ENCODE measurements at regions not wholly inside any gene's neighbourhood (a gene's known extent, or its start where the extent isn't known, plus 50 kb on each side); places are given as distances from the start of the nearest gene placed in this dataset.

GRCh38 chr2:238985041-238985729, 137.3 kb downstream of the TWIST2 start:
- no peak overlapping the region for H3K4me3 ChIP-seq (ENCODE audit: insufficient read depth, low read length, poor library complexity, severe bottlenecking)
- no peaks in the 10 kb centered on the region for H4K20me1 ChIP-seq (ENCODE audit: low read depth, low read length)
- H3K79me2 ChIP-seq (ENCODE audit: insufficient read depth, low read length), result no peaks in the 10 kb centered on the region
- H3K27me3 ChIP-seq (ENCODE audit: low read length), result no peaks in the 10 kb centered on the region
- no peak overlapping the region for H3K4me2 ChIP-seq (ENCODE audit: low read depth, low read length, poor library complexity, severe bottlenecking)
- H3F3A ChIP-seq (ENCODE audit: insufficient read depth), result no peaks in the 10 kb centered on the region
- TF ChIP-seq EZH2phosphoT487 (conservative IDR thresholded peaks at IDR 0.05; ENCODE audit: low read length) (no peak), CTCF (IDR thresholded peaks at IDR 0.05; ENCODE audit: insufficient read depth, low read length, poor library complexity, severe bottlenecking) (no peak)
- H2AFZ ChIP-seq (ENCODE audit: low read depth, low read length, severe bottlenecking), result no peak overlapping the region
- no peak overlapping the region for H3K27ac ChIP-seq (ENCODE audit: low read depth, low read length)
- no peak overlapping the region for H3K9ac ChIP-seq (ENCODE audit: low read length)
- H3K9me3 ChIP-seq (ENCODE audit: insufficient read depth, low read length), result no peaks in the 10 kb centered on the region
- H3K9me2 ChIP-seq (replicated peaks; ENCODE audit: insufficient read depth, low read length), result no peaks in the 10 kb centered on the region
- H3K36me3 ChIP-seq (ENCODE audit: low read length), result no peaks in the 10 kb centered on the region

GRCh38 chr2:238985931-238986446, 138.1 kb downstream of the TWIST2 start:
- Histone ChIP-seq H3K4me2 (ENCODE audit: low read depth, low read length, poor library complexity, severe bottlenecking) (no peak overlapping the region), H3K4me3 (ENCODE audit: insufficient read depth, low read length, poor library complexity, severe bottlenecking) (no peak overlapping the region), H3K27ac (ENCODE audit: low read depth, low read length) (no peak overlapping the region), H3K9me2 (replicated peaks; ENCODE audit: insufficient read depth, low read length) (no peaks in the 10 kb centered on the region), H3K27me3 (ENCODE audit: low read length) (no peaks in the 10 kb centered on the region), H4K20me1 (ENCODE audit: low read depth, low read length) (no peaks in the 10 kb centered on the region), H3F3A (ENCODE audit: insufficient read depth) (no peaks in the 10 kb centered on the region), H2AFZ (ENCODE audit: low read depth, low read length, severe bottlenecking) (no peak overlapping the region), H3K9me3 (ENCODE audit: insufficient read depth, low read length) (no peaks in the 10 kb centered on the region), H3K36me3 (ENCODE audit: low read length) (no peaks in the 10 kb centered on the region), H3K9ac (ENCODE audit: low read length) (no peak overlapping the region), H3K79me2 (ENCODE audit: insufficient read depth, low read length) (no peaks in the 10 kb centered on the region)
- TF ChIP-seq EZH2phosphoT487 (conservative IDR thresholded peaks at IDR 0.05; ENCODE audit: low read length) (no peak), CTCF (IDR thresholded peaks at IDR 0.05; ENCODE audit: insufficient read depth, low read length, poor library complexity, severe bottlenecking) (no peak)

GRCh38 chr2:238986491-238987351, 138.8 kb downstream of the TWIST2 start:
- Histone ChIP-seq H3F3A (ENCODE audit: insufficient read depth) (no peaks in the 10 kb centered on the region), H3K9me3 (ENCODE audit: insufficient read depth, low read length) (no peaks in the 10 kb centered on the region), H3K27ac (ENCODE audit: low read depth, low read length) (no peak overlapping the region), H3K9me2 (replicated peaks; ENCODE audit: insufficient read depth, low read length) (no peaks in the 10 kb centered on the region), H2AFZ (ENCODE audit: low read depth, low read length, severe bottlenecking) (no peak overlapping the region), H3K79me2 (ENCODE audit: insufficient read depth, low read length) (no peaks in the 10 kb centered on the region), H3K9ac (ENCODE audit: low read length) (no peak overlapping the region), H3K27me3 (ENCODE audit: low read length) (no peaks in the 10 kb centered on the region), H3K4me2 (ENCODE audit: low read depth, low read length, poor library complexity, severe bottlenecking) (no peak overlapping the region), H3K36me3 (ENCODE audit: low read length) (no peaks in the 10 kb centered on the region), H4K20me1 (ENCODE audit: low read depth, low read length) (no peaks in the 10 kb centered on the region), H3K4me3 (ENCODE audit: insufficient read depth, low read length, poor library complexity, severe bottlenecking) (no peak overlapping the region)
- TF ChIP-seq EZH2phosphoT487 (conservative IDR thresholded peaks at IDR 0.05; ENCODE audit: low read length) (no peak), CTCF (IDR thresholded peaks at IDR 0.05; ENCODE audit: insufficient read depth, low read length, poor library complexity, severe bottlenecking) (no peak)

All from SU-DHL-6 (cell line).